NB4 (cell line): ENCODE measurements at regions not wholly inside any gene's neighbourhood (a gene's known extent, or its start where the extent isn't known, plus 50 kb on each side); places are given as distances from the start of the nearest gene placed in this dataset.

Experiments
- MAX ChIP-seq: IDR thresholded peaks from 2 replicates; pipeline ENCODE4 v1.6.1; 2011; ENCODE audit warnings: low read depth, low read length
- MYC ChIP-seq: IDR thresholded peaks from 2 replicates; pipeline ENCODE4 v1.6.1; 2011; ENCODE audit warnings: low read depth, low read length
- POLR2A ChIP-seq: IDR thresholded peaks from 2 replicates; pipeline ENCODE4 v1.6.1; 2011; ENCODE audit warnings: mild to moderate bottlenecking; ENCODE audit not compliant: insufficient read length; ENCODE audit errors: extremely low read depth
- TF ChIP-seq, protein P1 (sequence below): IDR thresholded peaks from one replicate; pipeline ENCODE4 v1.5.1; 2012; ENCODE audit warnings: low read depth, low read length

DNA sequence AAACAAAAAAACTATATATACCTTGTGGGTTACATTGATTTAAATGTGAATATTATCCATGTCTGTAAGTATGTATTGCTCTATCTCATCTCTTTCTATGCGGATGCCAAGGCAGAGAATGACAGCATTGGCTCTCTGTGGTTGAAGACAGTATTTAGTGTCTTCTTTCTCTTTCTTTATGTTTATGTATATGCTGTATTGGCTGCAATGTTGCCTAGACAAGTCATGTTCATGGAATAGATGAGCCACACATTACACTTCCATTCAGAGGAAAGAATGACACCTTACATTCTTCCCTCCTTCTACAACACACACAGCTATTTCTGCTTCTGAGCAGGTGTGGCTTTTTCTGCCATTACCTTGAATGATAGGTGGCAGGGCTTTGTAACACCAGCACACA, 639.4 kb upstream of the MIR17HG start:
- TF ChIP-seq, protein P1, sequence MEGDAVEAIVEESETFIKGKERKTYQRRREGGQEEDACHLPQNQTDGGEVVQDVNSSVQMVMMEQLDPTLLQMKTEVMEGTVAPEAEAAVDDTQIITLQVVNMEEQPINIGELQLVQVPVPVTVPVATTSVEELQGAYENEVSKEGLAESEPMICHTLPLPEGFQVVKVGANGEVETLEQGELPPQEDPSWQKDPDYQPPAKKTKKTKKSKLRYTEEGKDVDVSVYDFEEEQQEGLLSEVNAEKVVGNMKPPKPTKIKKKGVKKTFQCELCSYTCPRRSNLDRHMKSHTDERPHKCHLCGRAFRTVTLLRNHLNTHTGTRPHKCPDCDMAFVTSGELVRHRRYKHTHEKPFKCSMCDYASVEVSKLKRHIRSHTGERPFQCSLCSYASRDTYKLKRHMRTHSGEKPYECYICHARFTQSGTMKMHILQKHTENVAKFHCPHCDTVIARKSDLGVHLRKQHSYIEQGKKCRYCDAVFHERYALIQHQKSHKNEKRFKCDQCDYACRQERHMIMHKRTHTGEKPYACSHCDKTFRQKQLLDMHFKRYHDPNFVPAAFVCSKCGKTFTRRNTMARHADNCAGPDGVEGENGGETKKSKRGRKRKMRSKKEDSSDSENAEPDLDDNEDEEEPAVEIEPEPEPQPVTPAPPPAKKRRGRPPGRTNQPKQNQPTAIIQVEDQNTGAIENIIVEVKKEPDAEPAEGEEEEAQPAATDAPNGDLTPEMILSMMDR, result no peak
- TF ChIP-seq POLR2A (no peak), MAX (no peak), MYC (no peak)
